ENCODE measurements at regions not wholly inside any gene's neighbourhood (a gene's known extent, or its start where the extent isn't known, plus 50 kb on each side); places are given as distances from the start of the nearest gene placed in this dataset.

- DNase-seq (ENCODE audit: low read depth, low spot score) = no peak
Observed at GRCh38 chr4:33561259-33561658, 2683.1 kb downstream of the ARAP2 start.

- no peak for DNase-seq (ENCODE audit: low read depth, low spot score)
Observed at GRCh38 chr4:33566649-33567048, 2677.7 kb downstream of the ARAP2 start.

- no peak for DNase-seq (ENCODE audit: low read depth, low spot score)
Observed at GRCh38 chr4:33577791-33578190, 2666.5 kb downstream of the ARAP2 start.

- DNase-seq (ENCODE audit: low read depth, low spot score) = no peak
Observed at GRCh38 chr4:33579951-33580350, 2664.4 kb downstream of the ARAP2 start.

GRCh38 chr4:33592701-33593100 is 2651.6 kb downstream of the ARAP2 start:
- no peak for DNase-seq (ENCODE audit: low read depth, low spot score)

GRCh38 chr4:33606951-33607350 is 2637.4 kb downstream of the ARAP2 start:
- DNase-seq (ENCODE audit: low read depth, low spot score) = no peak

GRCh38 chr4:33616121-33616520 is 2628.2 kb downstream of the ARAP2 start:
- DNase-seq (ENCODE audit: low read depth, low spot score) = no peak

- no peak for DNase-seq (ENCODE audit: low read depth, low spot score)
Observed at GRCh38 chr4:33625748-33626147, 2618.6 kb downstream of the ARAP2 start.

- no peak for DNase-seq (ENCODE audit: low read depth, low spot score)
Observed at GRCh38 chr4:33626221-33626620, 2618.1 kb downstream of the ARAP2 start.

- DNase-seq (ENCODE audit: low read depth, low spot score) = no peak
Observed at GRCh38 chr4:33628296-33628695, 2616.0 kb downstream of the ARAP2 start.

GRCh38 chr4:33649015-33649414 is 2595.3 kb downstream of the ARAP2 start:
- DNase-seq (ENCODE audit: low read depth, low spot score) = no peak

GRCh38 chr4:33649471-33649870 is 2594.8 kb downstream of the ARAP2 start:
- no peak for DNase-seq (ENCODE audit: low read depth, low spot score)

GRCh38 chr4:33650036-33650435 is 2594.3 kb downstream of the ARAP2 start:
- DNase-seq (ENCODE audit: low read depth, low spot score) = no peak

GRCh38 chr4:33658971-33659370 is 2585.3 kb downstream of the ARAP2 start:
- DNase-seq (ENCODE audit: low read depth, low spot score) = no peak

GRCh38 chr4:33661636-33662035 is 2582.7 kb downstream of the ARAP2 start:
- no peak for DNase-seq (ENCODE audit: low read depth, low spot score)

- no peak for DNase-seq (ENCODE audit: low read depth, low spot score)
Observed at GRCh38 chr4:33685939-33686338, 2558.4 kb downstream of the ARAP2 start.

GRCh38 chr4:33696041-33696440 is 2548.3 kb downstream of the ARAP2 start:
- no peak for DNase-seq (ENCODE audit: low read depth, low spot score)

- no peak for DNase-seq (ENCODE audit: low read depth, low spot score)
Observed at GRCh38 chr4:33696586-33696985, 2547.7 kb downstream of the ARAP2 start.

- DNase-seq (ENCODE audit: low read depth, low spot score) = no peak
Observed at GRCh38 chr4:33709247-33709646, 2535.1 kb downstream of the ARAP2 start.

GRCh38 chr4:33711826-33712225 is 2532.5 kb downstream of the ARAP2 start:
- DNase-seq (ENCODE audit: low read depth, low spot score) = no peak

GRCh38 chr4:33714971-33715370 is 2529.3 kb downstream of the ARAP2 start:
- DNase-seq (ENCODE audit: low read depth, low spot score) = no peak

- DNase-seq (ENCODE audit: low read depth, low spot score) = no peak
Observed at GRCh38 chr4:33715841-33716395, 2528.4 kb downstream of the ARAP2 start.

- DNase-seq (ENCODE audit: low read depth, low spot score) = no peak
Observed at GRCh38 chr4:33722254-33722653, 2522.1 kb downstream of the ARAP2 start.

- DNase-seq (ENCODE audit: low read depth, low spot score) = no peak
Observed at GRCh38 chr4:33722800-33723516, 2521.4 kb downstream of the ARAP2 start.
